ENCODE measurements at regions not wholly inside any gene's neighbourhood (a gene's known extent, or its start where the extent isn't known, plus 50 kb on each side); places are given as distances from the start of the nearest gene placed in this dataset.

DNA sequence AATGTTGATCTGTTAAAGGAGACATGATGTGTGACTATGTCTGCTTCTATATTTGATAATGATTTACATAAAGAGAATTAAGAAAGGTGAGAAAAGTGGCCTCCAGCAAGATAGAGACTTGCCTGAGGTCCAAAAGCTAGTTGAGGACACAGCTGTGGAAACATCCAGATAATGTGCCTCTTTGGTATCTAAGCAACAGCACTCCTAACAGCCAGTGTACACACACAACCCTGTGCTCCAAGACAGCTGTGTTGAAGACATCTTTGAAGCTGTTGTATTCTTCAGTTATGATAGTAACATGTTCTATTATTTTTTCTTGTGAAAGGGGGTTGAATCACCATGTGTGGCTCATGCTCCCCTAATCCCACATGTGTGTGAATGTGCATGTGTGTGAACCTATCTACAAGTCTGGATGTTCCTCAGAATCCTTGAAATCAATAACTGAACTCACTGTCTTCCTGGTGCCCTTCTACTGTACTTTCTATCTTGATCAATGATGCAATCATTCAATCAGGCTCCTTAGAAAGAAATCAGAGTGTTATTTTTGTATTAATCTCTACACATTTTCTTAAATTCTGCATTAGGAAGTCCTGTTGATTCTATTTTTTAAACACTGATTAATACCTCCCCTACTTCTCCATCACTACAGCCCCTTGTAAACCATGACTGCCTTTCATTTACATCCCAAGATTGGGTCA is 116.7 kb upstream of the SSTR4 start:
- TF ChIP-seq CTCF (IDR thresholded peaks at IDR 0.05): no peak
- ATAC-seq (ENCODE audit: low FRiP score) (no peak), DNase-seq (ENCODE audit: low spot score) (no peak)

DNA sequence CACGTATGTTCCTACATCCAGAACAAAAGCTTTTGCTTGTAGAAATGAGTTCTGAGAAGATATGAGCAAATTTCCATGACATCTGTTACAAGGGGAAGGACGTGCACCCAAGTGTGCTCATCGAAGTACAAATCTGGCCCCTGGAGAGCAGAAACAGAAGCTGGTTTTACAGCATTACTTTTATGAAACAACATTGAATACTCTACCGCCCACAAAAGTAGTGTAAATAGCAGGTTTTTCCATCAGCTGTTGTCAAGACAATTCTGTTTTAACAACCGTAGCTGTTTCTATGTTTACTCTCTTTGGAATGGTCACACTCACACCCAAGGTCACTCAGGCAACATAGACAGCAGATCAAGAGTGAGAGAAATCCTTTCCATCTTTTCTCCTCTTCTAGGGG is 114.2 kb upstream of the SSTR4 start:
- DNase-seq (ENCODE audit: low spot score): no peak
- ATAC-seq (ENCODE audit: low FRiP score): no peak
- no peak for TF ChIP-seq CTCF (IDR thresholded peaks at IDR 0.05)

DNA sequence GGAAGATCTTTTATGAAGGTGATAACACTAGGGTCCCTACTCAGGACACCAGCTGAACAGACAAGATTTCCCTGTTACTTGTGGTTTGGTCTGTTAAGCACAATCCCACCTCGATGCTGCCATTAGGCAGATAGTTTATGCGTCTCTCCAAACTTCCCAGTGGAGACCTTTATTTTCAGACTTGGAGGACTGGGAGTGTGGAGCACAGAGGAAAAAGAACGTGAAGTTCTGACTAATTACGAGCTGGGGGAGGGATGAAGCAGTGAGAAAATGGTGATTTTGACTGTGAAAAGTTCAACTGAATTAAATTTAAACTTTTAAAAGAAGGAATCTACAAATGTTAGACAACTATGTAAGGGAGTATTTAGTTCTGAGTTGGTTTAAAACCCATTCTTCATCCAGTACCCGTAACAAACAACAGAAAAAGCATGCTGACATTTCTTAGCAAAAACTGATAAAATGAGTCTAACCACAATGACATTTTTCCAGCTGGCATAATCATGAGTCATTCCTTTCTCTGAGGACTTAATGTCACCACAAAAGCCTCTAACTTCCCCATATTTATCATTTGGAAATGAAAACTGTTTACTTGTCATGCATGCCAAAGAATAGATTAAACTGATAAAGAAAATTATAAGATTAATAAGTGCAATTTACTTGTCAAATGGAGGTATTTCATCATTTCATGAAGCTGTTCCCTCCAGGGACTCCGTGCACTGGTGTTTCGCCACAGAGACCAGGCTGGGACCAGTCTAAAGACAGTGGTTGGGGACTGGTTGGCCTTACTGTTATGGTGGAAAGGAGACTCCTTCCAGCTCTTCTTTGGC is 113.3 kb upstream of the SSTR4 start:
- no peak for TF ChIP-seq CTCF (IDR thresholded peaks at IDR 0.05)
- ATAC-seq (ENCODE audit: low FRiP score) (no peak), DNase-seq (ENCODE audit: low spot score) (no peak)

GRCh38 chr20:22922987-22923386 is 112.1 kb upstream of the SSTR4 start:
- no peak for ATAC-seq (ENCODE audit: low FRiP score)
- no peak for TF ChIP-seq CTCF (IDR thresholded peaks at IDR 0.05)
- DNase-seq (ENCODE audit: low spot score): no peak

- no peak for DNase-seq (ENCODE audit: low spot score)
- TF ChIP-seq CTCF (IDR thresholded peaks at IDR 0.05): no peak
- ATAC-seq (ENCODE audit: low FRiP score): no peak
Observed at GRCh38 chr20:22924046-22924737, 110.9 kb upstream of the SSTR4 start.

DNA sequence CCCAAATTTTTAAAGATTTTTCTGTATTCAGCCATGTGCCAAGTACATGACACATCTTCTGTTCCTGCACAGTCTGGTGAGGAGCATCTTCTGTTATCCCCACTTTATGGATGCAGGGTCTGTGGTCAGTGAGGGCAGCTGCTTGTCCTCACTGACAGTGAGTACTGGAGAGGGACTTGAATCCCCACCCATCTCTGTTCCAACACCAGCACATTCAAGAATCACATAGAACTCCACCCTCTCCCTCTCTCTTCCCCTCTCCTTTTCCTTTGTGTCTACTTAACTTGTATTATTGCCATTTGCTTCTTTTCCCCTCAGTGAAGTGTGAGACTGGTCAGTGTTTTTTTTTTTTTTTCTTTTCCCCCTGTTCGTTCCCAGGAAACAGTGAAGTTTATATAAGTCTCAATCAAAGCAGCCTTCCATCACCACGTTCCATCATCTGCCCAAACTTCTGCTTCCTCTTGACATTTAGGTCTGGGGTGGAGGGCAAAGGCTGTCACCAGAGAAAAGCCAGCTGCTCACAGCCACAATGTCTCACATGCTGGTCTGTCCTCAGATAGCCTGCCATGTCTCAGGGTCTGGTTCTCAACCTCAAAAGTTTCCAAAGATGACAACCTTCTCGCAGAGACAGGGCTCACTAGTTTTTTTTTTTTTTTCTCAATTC is 110.0 kb upstream of the SSTR4 start:
- ATAC-seq (ENCODE audit: low FRiP score): no peak
- no peak for DNase-seq (ENCODE audit: low spot score)
- TF ChIP-seq CTCF (IDR thresholded peaks at IDR 0.05): no peak
